PFSK-1 (cell line): ENCODE measurements at regions not wholly inside any gene's neighbourhood (a gene's known extent, or its start where the extent isn't known, plus 50 kb on each side); places are given as distances from the start of the nearest gene placed in this dataset.

Experiments
- FOXP2 ChIP-seq: optimal IDR thresholded peaks from 2 replicates; pipeline ENCODE3; 2011; ENCODE audit warnings: borderline replicate concordance, control low read depth, inconsistent platforms; ENCODE audit not compliant: insufficient read depth; ENCODE audit errors: extremely low read length, extremely low read depth
- POLR2AphosphoS5 ChIP-seq: IDR thresholded peaks from 2 replicates; pipeline ENCODE4 v1.6.1; 2012; ENCODE audit warnings: low read depth, mild to moderate bottlenecking, control low read depth, low read length, moderate library complexity
- REST ChIP-seq, 2 experiments: IDR thresholded peaks; 2 replicates each; pipeline versions ENCODE4 v1.6.1 to v1.8.0; 2011 to 2012; ENCODE audit warnings: low read depth in 2 of 2, low read length in 2 of 2, control low read depth in 1 of 2, inconsistent platforms in 1 of 2, mild to moderate bottlenecking in 1 of 2, moderate library complexity in 1 of 2; ENCODE audit not compliant: insufficient read depth in 1 of 2
- SIN3A ChIP-seq: IDR thresholded peaks from 2 replicates; pipeline ENCODE4 v1.6.1; 2012; ENCODE audit warnings: mild to moderate bottlenecking, low read length, moderate library complexity, borderline replicate concordance; ENCODE audit not compliant: insufficient read depth
- TAF1 ChIP-seq: IDR thresholded peaks from 2 replicates; pipeline ENCODE4 v1.6.1; 2012; ENCODE audit warnings: low read length, control low read depth, borderline replicate concordance; ENCODE audit not compliant: insufficient read depth

GRCh38 chr2:215839816-215840215 lies 173.5 kb downstream of the MREG start:
- TF ChIP-seq FOXP2 (no peak), TAF1 (no peak), POLR2AphosphoS5 (no peak), REST (IDR thresholded peaks at IDR 0.05; ENCODE audit: insufficient read depth in 1 of 2, low read depth in 2 of 2, low read length in 2 of 2) (no peak), SIN3A (no peak)

- TF ChIP-seq FOXP2 (no peak), SIN3A (no peak), TAF1 (no peak), POLR2AphosphoS5 (no peak)
These were observed 174.0 kb downstream of the MREG start for GRCh38 chr2:215839309-215839708.

- no peak for TF ChIP-seq TAF1
- TF ChIP-seq SIN3A = no peak
- TF ChIP-seq FOXP2 = no peak
- no peak for TF ChIP-seq REST (IDR thresholded peaks at IDR 0.05; ENCODE audit: insufficient read depth in 1 of 2, low read depth in 2 of 2, low read length in 2 of 2)
- no peak for TF ChIP-seq POLR2AphosphoS5
These were observed 176.5 kb downstream of the MREG start for GRCh38 chr2:215836881-215837280.

- TF ChIP-seq TAF1 (no peak), POLR2AphosphoS5 (no peak), REST (IDR thresholded peaks at IDR 0.05; ENCODE audit: insufficient read depth in 1 of 2, low read depth in 2 of 2, low read length in 2 of 2) (no peak), FOXP2 (no peak), SIN3A (no peak)
These were observed 177.7 kb downstream of the MREG start for GRCh38 chr2:215835657-215836056.

GRCh38 chr2:215835231-215835630 lies 178.1 kb downstream of the MREG start:
- no peak for TF ChIP-seq TAF1
- no peak for TF ChIP-seq SIN3A
- no peak for TF ChIP-seq REST (IDR thresholded peaks at IDR 0.05; ENCODE audit: insufficient read depth in 1 of 2, low read depth in 2 of 2, low read length in 2 of 2)
- no peak for TF ChIP-seq POLR2AphosphoS5
- TF ChIP-seq FOXP2 = no peak
